ENCODE measurements at regions not wholly inside any gene's neighbourhood (a gene's known extent, or its start where the extent isn't known, plus 50 kb on each side); places are given as distances from the start of the nearest gene placed in this dataset.

DNA sequence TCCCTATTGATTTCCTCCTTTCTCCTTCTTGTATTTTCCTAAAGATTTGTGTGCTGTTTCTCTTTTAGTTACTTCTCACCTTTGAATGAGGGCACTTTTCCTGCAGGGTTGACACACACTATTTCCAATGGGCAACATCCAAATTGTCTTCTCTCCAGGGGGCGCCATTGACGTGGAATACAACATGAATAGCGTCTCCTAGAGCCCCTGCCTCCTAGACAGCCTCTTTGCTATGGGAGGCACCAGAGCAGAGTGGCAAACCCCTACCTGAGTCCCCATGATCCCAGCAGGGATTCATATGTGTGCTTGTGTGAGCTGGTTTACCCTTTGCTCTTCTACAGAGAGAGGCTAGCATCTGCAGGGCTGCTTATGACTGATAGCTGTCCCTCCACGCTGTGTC lies 61.3 kb upstream of the ITSN2 start:
- peaks cover 6% of the 10 kb centered on the region; the same call in 1 of the 2 replicates for H3K4me1 ChIP-seq (ENCODE audit: insufficient read depth, low read length)
- FAIRE-seq (peak; percentile 78), DNase-seq (ENCODE audit: low spot score) (peak; percentile 52), ATAC-seq (peak; percentile 88)
- H3K79me2 ChIP-seq (ENCODE audit: insufficient read depth, low read length): no peaks in the 10 kb centered on the region
- H3K9me3 ChIP-seq (ENCODE audit: low read length): no peaks in the 10 kb centered on the region
- H4K20me1 ChIP-seq (ENCODE audit: insufficient read depth, low read length): no peaks in the 10 kb centered on the region
- ChIA-PET POLR2A (no interaction called here), CTCF (ENCODE audit: low intra/inter-chr PET ratio, low total read pairs) (interaction anchor here (0.9 to 2.0 kb wide), 3 partner anchors 122 to 775 kb away, joined by 3 to 16 read pairs (median 3); no protein-coding TSS in a partner anchor)
- H3K4me3 ChIP-seq (replicated peaks in 1 of 3; ENCODE audit: insufficient read depth in 1 of 3, low read depth in 2 of 3, low read length in 3 of 3): no peak overlapping the region
- H3K36me3 ChIP-seq (replicated peaks in 1 of 2; ENCODE audit: control insufficient read depth in 1 of 2, insufficient read depth in 2 of 2, low read length in 2 of 2): no peaks in the 10 kb centered on the region
- H3K9ac ChIP-seq (ENCODE audit: insufficient read depth, low read depth, low read length): no peak overlapping the region
- no peak overlapping the region for H2AFZ ChIP-seq (ENCODE audit: low read length)
- in situ Hi-C loops (cut with HindIII; ENCODE audit: extremely low pct_ligation_motif_present, low pct_unique_long_range_greater_than_20kb): loop anchor here (25.0 kb wide), 1 partner anchor 716 kb away; no protein-coding TSS in a partner anchor
- no TSS peak for BruUV-seq (replicated peaks)
- WGBS (ENCODE audit: low lambda C conversion rate): 22% methylated on average over 4 of the region's 4 CpGs
- 0 out of 5 replicates have a peak, but pooled peaks cover 0 to 4% of the 10 kb centered on the region in 2 experiments for H3K27me3 ChIP-seq (ENCODE audit: control insufficient read depth in 1 of 2, insufficient read depth in 2 of 2, low read length in 2 of 2)
- no peak overlapping the region for H3K27ac ChIP-seq (ENCODE audit: extremely low read length, insufficient read depth, low read length)
- TF ChIP-seq ETV5 (CRISPR knock-in tag; IDR thresholded peaks at IDR 0.05; ENCODE audit: borderline replicate concordance) (0 out of 2 replicates have a peak, but pooled peaks have one; percentile 8), ZNF317 (CRISPR knock-in tag; IDR thresholded peaks at IDR 0.05) (no peak), SMARCE1 (IDR thresholded peaks at IDR 0.05; ENCODE audit: borderline replicate concordance) (no peak), SMC3 (IDR thresholded peaks at IDR 0.05; ENCODE audit: low read length) (peak; percentile 75), ZSCAN21 (CRISPR knock-in tag; IDR thresholded peaks at IDR 0.05; ENCODE audit: borderline replicate concordance) (no peak), RBM22 (optimal IDR thresholded peaks at IDR 0.05; ENCODE audit: low read length) (no peak), MTA3 (CRISPR knock-in tag; IDR thresholded peaks at IDR 0.05) (no peak), TEAD3 (CRISPR knock-in tag; optimal IDR thresholded peaks at IDR 0.05; ENCODE audit: borderline replicate concordance) (peak; percentile 29), STAG1 (CRISPR knock-in tag; IDR thresholded peaks at IDR 0.05) (peak; percentile 85)
- TF ChIP-seq, protein P1, sequence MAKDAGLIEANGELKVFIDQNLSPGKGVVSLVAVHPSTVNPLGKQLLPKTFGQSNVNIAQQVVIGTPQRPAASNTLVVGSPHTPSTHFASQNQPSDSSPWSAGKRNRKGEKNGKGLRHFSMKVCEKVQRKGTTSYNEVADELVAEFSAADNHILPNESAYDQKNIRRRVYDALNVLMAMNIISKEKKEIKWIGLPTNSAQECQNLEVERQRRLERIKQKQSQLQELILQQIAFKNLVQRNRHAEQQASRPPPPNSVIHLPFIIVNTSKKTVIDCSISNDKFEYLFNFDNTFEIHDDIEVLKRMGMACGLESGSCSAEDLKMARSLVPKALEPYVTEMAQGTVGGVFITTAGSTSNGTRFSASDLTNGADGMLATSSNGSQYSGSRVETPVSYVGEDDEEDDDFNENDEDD (CRISPR knock-in tag; IDR thresholded peaks at IDR 0.05; ENCODE audit: borderline replicate concordance): no peak
- TF ChIP-seq, protein P2, sequence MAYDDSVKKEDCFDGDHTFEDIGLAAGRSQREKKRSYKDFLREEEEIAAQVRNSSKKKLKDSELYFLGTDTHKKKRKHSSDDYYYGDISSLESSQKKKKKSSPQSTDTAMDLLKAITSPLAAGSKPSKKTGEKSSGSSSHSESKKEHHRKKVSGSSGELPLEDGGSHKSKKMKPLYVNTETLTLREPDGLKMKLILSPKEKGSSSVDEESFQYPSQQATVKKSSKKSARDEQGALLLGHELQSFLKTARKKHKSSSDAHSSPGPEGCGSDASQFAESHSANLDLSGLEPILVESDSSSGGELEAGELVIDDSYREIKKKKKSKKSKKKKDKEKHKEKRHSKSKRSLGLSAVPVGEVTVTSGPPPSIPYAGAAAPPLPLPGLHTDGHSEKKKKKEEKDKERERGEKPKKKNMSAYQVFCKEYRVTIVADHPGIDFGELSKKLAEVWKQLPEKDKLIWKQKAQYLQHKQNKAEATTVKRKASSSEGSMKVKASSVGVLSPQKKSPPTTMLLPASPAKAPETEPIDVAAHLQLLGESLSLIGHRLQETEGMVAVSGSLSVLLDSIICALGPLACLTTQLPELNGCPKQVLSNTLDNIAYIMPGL (CRISPR knock-in tag; IDR thresholded peaks at IDR 0.05; ENCODE audit: borderline replicate concordance in 1 of 2, low read depth in 1 of 2): 0 out of 4 replicates have a peak, but pooled peaks of 1 of the 2 experiments have one; percentile 21
- TF ChIP-seq, protein P3, sequence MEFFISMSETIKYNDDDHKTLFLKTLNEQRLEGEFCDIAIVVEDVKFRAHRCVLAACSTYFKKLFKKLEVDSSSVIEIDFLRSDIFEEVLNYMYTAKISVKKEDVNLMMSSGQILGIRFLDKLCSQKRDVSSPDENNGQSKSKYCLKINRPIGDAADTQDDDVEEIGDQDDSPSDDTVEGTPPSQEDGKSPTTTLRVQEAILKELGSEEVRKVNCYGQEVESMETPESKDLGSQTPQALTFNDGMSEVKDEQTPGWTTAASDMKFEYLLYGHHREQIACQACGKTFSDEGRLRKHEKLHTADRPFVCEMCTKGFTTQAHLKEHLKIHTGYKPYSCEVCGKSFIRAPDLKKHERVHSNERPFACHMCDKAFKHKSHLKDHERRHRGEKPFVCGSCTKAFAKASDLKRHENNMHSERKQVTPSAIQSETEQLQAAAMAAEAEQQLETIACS (CRISPR knock-in tag; IDR thresholded peaks at IDR 0.05): no peak
- TF ChIP-seq, protein P4, sequence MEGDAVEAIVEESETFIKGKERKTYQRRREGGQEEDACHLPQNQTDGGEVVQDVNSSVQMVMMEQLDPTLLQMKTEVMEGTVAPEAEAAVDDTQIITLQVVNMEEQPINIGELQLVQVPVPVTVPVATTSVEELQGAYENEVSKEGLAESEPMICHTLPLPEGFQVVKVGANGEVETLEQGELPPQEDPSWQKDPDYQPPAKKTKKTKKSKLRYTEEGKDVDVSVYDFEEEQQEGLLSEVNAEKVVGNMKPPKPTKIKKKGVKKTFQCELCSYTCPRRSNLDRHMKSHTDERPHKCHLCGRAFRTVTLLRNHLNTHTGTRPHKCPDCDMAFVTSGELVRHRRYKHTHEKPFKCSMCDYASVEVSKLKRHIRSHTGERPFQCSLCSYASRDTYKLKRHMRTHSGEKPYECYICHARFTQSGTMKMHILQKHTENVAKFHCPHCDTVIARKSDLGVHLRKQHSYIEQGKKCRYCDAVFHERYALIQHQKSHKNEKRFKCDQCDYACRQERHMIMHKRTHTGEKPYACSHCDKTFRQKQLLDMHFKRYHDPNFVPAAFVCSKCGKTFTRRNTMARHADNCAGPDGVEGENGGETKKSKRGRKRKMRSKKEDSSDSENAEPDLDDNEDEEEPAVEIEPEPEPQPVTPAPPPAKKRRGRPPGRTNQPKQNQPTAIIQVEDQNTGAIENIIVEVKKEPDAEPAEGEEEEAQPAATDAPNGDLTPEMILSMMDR (CRISPR knock-in tag; IDR thresholded peaks at IDR 0.05): peak; percentile 82
- TF ChIP-seq, protein P5, sequence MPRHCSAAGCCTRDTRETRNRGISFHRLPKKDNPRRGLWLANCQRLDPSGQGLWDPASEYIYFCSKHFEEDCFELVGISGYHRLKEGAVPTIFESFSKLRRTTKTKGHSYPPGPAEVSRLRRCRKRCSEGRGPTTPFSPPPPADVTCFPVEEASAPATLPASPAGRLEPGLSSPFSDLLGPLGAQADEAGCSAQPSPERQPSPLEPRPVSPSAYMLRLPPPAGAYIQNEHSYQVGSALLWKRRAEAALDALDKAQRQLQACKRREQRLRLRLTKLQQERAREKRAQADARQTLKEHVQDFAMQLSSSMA (CRISPR knock-in tag; IDR thresholded peaks at IDR 0.05): no peak
- H3K4me2 ChIP-seq (ENCODE audit: low read depth, low read length): no peak overlapping the region
- intact Hi-C loops (cut with micrococcal nuclease; ENCODE audit: unreplicated experiment): loop anchor here (1.0 kb wide), 1 partner anchor 406 kb away; no protein-coding TSS in a partner anchor
